Fibroblast of pulmonary artery (primary cell): ENCODE measurements at regions not wholly inside any gene's neighbourhood (a gene's known extent, or its start where the extent isn't known, plus 50 kb on each side); places are given as distances from the start of the nearest gene placed in this dataset.
"Not testable (repeated sequence)": the region's sequence is repeated elsewhere in the genome, so short reads cannot be mapped to it uniquely, and the experiment has no call there.

Source experiments
- DNase-seq: peaks from one replicate; pipeline ENCODE4 v3.0.0-alpha.2; 2010; ENCODE audit warnings: low read depth
- H3K4me3 ChIP-seq: replicated peaks from 2 replicates; pipeline ENCODE4 v1.5.1; 2011; ENCODE audit warnings: low read depth, mild to moderate bottlenecking, control low read depth, low read length, moderate library complexity
- CTCF ChIP-seq: IDR thresholded peaks from 2 replicates; pipeline ENCODE4 v1.5.1; 2011; ENCODE audit warnings: mild to moderate bottlenecking, control low read depth, low read length, inconsistent platforms; ENCODE audit errors: missing control alignments

- no peak overlapping the region for H3K4me3 ChIP-seq
- DNase-seq, result no peak
- no peak for TF ChIP-seq CTCF
These were observed 99.7 kb upstream of the NXPH2 start for GRCh38 chr2:138879931-138880330.

- no peak for TF ChIP-seq CTCF
- DNase-seq, result no peak
- H3K4me3 ChIP-seq, result no peak overlapping the region
These were observed 97.2 kb upstream of the NXPH2 start for GRCh38 chr2:138877421-138877820.

GRCh38 chr2:138874251-138874650 is 94.1 kb upstream of the NXPH2 start:
- H3K4me3 ChIP-seq, result no peak overlapping the region
- TF ChIP-seq CTCF, result no peak
- DNase-seq, result no peak

- H3K4me3 ChIP-seq, DNase-seq: not testable (repeated sequence)
These were observed 91.9 kb upstream of the NXPH2 start for GRCh38 chr2:138872116-138872515.

- no peak for TF ChIP-seq CTCF
- H3K4me3 ChIP-seq, result no peak overlapping the region
- DNase-seq, result no peak
These were observed 91.1 kb upstream of the NXPH2 start for GRCh38 chr2:138871312-138871711.

- no peak for DNase-seq
- H3K4me3 ChIP-seq, result no peak overlapping the region
- no peak for TF ChIP-seq CTCF
These were observed 87.2 kb upstream of the NXPH2 start for GRCh38 chr2:138867341-138867740.

GRCh38 chr2:138866797-138867196 is 86.6 kb upstream of the NXPH2 start:
- DNase-seq, result no peak
- TF ChIP-seq CTCF, result no peak
- no peak overlapping the region for H3K4me3 ChIP-seq

- no peak for TF ChIP-seq CTCF
- no peak for DNase-seq
These were observed 73.6 kb upstream of the NXPH2 start for GRCh38 chr2:138853761-138854160.

More at GRCh38 chr2:138853761-138854160, 73.6 kb upstream of the NXPH2 start:
- H3K4me3 ChIP-seq, result no peak overlapping the region
